GM21529 (cell line): ENCODE measurements at regions not wholly inside any gene's neighbourhood (a gene's known extent, or its start where the extent isn't known, plus 50 kb on each side); places are given as distances from the start of the nearest gene placed in this dataset.

Experiments
- ATAC-seq: cut with Tn5 transposase; IDR thresholded peaks from one replicate; pipeline ENCODE4 v1.9.1; 2021; ENCODE audit not compliant: unreplicated experiment

DNA sequence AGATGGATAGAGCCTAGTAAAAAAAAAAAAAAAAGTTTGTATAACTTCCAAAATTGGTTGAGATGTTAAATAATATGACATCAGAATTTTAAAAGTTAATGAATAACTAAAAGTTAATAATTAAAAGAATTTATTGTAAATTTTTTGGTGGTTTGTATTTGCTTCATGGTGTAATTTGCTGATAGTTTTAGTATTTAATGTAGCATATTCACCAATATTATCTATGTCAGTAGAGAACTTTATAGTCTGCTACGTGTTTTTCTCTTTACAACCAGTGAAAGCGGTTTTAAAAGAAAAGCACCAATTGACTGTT is 51.8 kb upstream of the STEAP4 start:
- no peak for ATAC-seq

DNA sequence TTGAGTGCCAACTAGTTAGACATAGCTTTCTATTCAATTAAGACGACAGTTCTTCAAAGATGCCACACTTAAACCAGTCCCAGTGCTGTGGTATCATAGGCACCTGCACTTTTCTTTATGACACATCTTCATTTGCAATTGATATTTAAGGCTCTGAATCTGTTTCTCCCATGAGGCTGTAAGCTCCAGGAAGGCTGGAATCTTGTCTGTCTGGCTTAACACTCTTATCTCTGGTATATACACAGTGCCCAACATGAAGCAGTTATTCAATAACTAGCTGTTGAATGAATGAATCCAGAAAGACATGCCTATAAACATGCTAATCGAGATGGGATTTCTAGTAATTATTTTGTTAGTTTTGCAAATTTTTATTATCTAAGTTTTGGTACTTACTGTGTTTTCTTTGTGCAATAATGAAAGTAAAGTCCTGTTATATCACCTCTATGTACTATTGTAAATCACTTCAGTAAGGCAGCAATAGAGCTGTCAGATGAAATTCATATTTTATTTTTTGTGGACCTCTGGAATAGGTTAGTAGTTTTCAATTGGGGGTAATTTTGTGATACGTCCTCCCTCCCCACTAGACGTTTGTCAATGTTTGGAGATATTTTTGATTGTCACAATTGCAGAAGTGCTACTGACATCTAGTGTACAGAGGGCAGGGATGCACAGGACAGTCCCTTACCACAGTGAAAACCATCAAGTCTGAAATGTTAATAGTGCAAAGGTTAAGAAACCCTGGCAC is 51.3 kb upstream of the STEAP4 start:
- peak; percentile 75 for ATAC-seq

DNA sequence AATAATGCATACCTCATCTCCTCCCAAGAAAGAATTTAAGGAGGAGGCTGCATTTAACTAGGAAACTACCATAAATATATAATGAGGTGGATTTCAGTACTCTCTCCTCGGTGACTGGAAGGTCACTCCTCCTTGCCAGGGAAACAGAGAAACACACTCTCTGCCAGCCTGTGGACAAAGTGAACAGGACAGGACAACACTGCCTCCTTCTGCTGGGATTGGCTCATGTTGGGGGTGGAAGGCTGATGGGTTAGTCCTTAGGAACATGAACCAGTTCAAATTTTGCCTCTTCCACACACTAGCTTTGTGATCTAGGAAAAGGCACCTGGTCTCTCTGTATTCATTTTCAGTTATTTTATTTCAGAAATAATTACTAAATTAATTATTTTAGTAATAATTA is 50.6 kb upstream of the STEAP4 start:
- no peak for ATAC-seq
